ENCODE measurements at regions not wholly inside any gene's neighbourhood (a gene's known extent, or its start where the extent isn't known, plus 50 kb on each side); places are given as distances from the start of the nearest gene placed in this dataset.

DNA sequence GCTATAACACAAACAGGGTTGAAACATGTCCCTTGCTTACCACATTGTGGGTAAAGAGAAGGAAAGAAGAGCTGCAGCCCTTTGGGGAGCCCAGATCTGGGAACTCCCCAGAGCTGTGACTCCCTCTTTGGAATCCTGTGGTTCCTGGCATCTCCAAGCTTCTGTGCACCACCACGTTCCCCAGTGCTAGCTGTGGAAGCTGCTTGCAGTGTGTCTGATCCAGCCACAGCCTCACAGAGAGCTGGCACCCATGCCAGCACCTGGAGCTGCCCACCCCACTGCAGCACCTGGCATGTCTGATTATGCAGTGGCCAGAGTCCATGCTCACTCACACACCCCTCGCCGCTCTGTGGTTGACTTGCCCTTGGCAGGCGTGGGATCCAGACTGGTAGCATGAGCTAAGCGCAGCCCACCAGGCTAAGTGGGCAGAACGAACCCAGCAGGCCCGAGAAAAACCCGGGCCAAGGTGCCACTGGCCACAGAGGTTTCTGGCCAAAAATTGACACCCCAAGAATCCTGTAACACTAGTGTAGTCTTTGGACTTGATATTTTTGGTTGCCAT, 252.6 kb upstream of the KCNJ16 start:
- TF ChIP-seq, protein P1, sequence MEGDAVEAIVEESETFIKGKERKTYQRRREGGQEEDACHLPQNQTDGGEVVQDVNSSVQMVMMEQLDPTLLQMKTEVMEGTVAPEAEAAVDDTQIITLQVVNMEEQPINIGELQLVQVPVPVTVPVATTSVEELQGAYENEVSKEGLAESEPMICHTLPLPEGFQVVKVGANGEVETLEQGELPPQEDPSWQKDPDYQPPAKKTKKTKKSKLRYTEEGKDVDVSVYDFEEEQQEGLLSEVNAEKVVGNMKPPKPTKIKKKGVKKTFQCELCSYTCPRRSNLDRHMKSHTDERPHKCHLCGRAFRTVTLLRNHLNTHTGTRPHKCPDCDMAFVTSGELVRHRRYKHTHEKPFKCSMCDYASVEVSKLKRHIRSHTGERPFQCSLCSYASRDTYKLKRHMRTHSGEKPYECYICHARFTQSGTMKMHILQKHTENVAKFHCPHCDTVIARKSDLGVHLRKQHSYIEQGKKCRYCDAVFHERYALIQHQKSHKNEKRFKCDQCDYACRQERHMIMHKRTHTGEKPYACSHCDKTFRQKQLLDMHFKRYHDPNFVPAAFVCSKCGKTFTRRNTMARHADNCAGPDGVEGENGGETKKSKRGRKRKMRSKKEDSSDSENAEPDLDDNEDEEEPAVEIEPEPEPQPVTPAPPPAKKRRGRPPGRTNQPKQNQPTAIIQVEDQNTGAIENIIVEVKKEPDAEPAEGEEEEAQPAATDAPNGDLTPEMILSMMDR (IDR thresholded peaks at IDR 0.05; ENCODE audit: poor library complexity, severe bottlenecking), result no peak
- TF ChIP-seq, protein P2, sequence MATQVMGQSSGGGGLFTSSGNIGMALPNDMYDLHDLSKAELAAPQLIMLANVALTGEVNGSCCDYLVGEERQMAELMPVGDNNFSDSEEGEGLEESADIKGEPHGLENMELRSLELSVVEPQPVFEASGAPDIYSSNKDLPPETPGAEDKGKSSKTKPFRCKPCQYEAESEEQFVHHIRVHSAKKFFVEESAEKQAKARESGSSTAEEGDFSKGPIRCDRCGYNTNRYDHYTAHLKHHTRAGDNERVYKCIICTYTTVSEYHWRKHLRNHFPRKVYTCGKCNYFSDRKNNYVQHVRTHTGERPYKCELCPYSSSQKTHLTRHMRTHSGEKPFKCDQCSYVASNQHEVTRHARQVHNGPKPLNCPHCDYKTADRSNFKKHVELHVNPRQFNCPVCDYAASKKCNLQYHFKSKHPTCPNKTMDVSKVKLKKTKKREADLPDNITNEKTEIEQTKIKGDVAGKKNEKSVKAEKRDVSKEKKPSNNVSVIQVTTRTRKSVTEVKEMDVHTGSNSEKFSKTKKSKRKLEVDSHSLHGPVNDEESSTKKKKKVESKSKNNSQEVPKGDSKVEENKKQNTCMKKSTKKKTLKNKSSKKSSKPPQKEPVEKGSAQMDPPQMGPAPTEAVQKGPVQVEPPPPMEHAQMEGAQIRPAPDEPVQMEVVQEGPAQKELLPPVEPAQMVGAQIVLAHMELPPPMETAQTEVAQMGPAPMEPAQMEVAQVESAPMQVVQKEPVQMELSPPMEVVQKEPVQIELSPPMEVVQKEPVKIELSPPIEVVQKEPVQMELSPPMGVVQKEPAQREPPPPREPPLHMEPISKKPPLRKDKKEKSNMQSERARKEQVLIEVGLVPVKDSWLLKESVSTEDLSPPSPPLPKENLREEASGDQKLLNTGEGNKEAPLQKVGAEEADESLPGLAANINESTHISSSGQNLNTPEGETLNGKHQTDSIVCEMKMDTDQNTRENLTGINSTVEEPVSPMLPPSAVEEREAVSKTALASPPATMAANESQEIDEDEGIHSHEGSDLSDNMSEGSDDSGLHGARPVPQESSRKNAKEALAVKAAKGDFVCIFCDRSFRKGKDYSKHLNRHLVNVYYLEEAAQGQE (IDR thresholded peaks at IDR 0.05; ENCODE audit: borderline replicate concordance), result no peak
- TF ChIP-seq EP300 (conservative IDR thresholded peaks at IDR 0.05; ENCODE audit: poor library complexity, severe bottlenecking), result no peak
- TF ChIP-seq POLR2AphosphoS5 (IDR thresholded peaks at IDR 0.05), result no peak
- no peak for TF ChIP-seq RAD21 (conservative IDR thresholded peaks at IDR 0.05)
- no peak for TF ChIP-seq TAF1 (IDR thresholded peaks at IDR 0.05; ENCODE audit: low read depth)
- TF ChIP-seq MXI1 (conservative IDR thresholded peaks at IDR 0.05; ENCODE audit: poor library complexity, severe bottlenecking), result no peak
- no peak for TF ChIP-seq EZH2 (IDR thresholded peaks at IDR 0.05; ENCODE audit: borderline replicate concordance, insufficient read depth, low read length, poor library complexity, severe bottlenecking)
- no peak for TF ChIP-seq SMC3 (conservative IDR thresholded peaks at IDR 0.05; ENCODE audit: poor library complexity)
